ENCODE measurements at regions not wholly inside any gene's neighbourhood (a gene's known extent, or its start where the extent isn't known, plus 50 kb on each side); places are given as distances from the start of the nearest gene placed in this dataset.

GRCh38 chr10:10053051-10053450 lies 964.6 kb upstream of the CELF2 start:
- TF ChIP-seq TCF12 (IDR thresholded peaks at IDR 0.05; ENCODE audit: low read depth) (no peak), ZBTB7A (IDR thresholded peaks at IDR 0.05; ENCODE audit: low read depth) (no peak), RAD21 (IDR thresholded peaks at IDR 0.05; ENCODE audit: low read depth) (no peak), EP300 (IDR thresholded peaks at IDR 0.05; ENCODE audit: borderline replicate concordance) (no peak), REST (IDR thresholded peaks at IDR 0.05; ENCODE audit: low read depth) (no peak), CREB1 (IDR thresholded peaks at IDR 0.05; ENCODE audit: low read depth) (no peak)
